Progenitor cell of endocrine pancreas (in vitro differentiated cells): ENCODE measurements at regions not wholly inside any gene's neighbourhood (a gene's known extent, or its start where the extent isn't known, plus 50 kb on each side); places are given as distances from the start of the nearest gene placed in this dataset.

Experiments
- DNase-seq: peaks from one replicate; pipeline ENCODE4 v3.0.0; 2021; ENCODE audit warnings: low spot score; ENCODE audit not compliant: unreplicated experiment
- H3K27ac Mint-ChIP-seq: 2 replicates; pipeline ENCODE4 v1.8.0; 2021; ENCODE audit warnings: mild to moderate bottlenecking, moderate library complexity, mixed read lengths
- H3K27me3 Mint-ChIP-seq: 2 replicates; pipeline ENCODE4 v1.8.0; 2021; ENCODE audit warnings: mixed read lengths
- H3K36me3 Mint-ChIP-seq: 2 replicates; pipeline ENCODE4 v1.8.0; 2022; ENCODE audit warnings: mixed read lengths; ENCODE audit not compliant: insufficient read depth
- H3K4me1 Mint-ChIP-seq: 2 replicates; pipeline ENCODE4 v1.8.0; 2021; ENCODE audit warnings: low read depth, mixed read lengths
- H3K4me3 Mint-ChIP-seq: 2 replicates; pipeline ENCODE4 v1.8.0; 2021; ENCODE audit warnings: low read depth, mild to moderate bottlenecking, moderate library complexity, mixed read lengths
- H3K9me3 Mint-ChIP-seq: 2 replicates; pipeline ENCODE4 v1.8.0; 2021; ENCODE audit warnings: low read depth, mixed read lengths
- TF ChIP-seq, protein P1 (sequence below): fragments of 200-600 bp; sonication (generic); IDR thresholded peaks from one replicate; pipeline ENCODE4 v1.5.0; 2021; ENCODE audit warnings: antibody characterized with exemption, mild to moderate bottlenecking; ENCODE audit not compliant: unreplicated experiment

DNA sequence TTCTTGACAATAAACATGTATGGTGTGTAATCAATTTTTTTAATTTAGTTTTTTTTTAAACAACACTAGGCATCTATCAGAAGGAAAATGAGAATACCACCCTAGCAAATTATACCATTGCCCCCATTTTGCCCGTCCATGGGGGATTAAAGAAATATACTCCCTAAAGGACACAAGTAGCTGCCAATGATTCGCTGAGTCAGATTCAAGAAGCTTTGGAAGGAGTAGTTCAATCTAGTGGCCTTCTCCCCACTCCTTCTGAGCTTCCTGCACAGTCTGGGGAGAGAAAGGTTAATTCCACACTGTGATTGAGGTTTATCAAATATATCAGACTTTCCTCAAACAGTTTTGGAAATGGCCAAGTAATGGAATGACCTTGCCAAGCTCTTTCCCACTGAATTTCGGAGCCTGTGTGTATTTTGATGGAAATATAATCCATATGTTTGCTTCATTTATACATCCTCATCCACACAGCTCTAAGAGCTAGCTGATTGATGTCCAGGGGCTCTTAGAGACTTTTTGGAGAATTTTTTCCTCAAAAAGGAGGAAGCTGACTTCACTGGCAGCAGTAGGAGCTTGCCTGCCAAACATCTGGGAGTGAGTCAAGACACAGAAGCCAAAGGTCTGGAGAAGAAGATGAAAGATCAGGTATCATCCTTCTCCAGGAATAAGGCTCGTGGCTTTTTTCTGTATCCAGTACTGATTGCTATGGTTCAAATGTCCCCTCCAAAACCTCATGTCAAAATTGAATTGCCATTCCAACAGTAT, 478.5 kb upstream of the PROK2 start:
- TF ChIP-seq, protein P1, sequence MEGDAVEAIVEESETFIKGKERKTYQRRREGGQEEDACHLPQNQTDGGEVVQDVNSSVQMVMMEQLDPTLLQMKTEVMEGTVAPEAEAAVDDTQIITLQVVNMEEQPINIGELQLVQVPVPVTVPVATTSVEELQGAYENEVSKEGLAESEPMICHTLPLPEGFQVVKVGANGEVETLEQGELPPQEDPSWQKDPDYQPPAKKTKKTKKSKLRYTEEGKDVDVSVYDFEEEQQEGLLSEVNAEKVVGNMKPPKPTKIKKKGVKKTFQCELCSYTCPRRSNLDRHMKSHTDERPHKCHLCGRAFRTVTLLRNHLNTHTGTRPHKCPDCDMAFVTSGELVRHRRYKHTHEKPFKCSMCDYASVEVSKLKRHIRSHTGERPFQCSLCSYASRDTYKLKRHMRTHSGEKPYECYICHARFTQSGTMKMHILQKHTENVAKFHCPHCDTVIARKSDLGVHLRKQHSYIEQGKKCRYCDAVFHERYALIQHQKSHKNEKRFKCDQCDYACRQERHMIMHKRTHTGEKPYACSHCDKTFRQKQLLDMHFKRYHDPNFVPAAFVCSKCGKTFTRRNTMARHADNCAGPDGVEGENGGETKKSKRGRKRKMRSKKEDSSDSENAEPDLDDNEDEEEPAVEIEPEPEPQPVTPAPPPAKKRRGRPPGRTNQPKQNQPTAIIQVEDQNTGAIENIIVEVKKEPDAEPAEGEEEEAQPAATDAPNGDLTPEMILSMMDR = no peak
- H3K4me3 Mint-ChIP-seq = no peak overlapping the region
- peaks cover 15% of the 10 kb centered on the region for H3K27me3 Mint-ChIP-seq

DNA sequence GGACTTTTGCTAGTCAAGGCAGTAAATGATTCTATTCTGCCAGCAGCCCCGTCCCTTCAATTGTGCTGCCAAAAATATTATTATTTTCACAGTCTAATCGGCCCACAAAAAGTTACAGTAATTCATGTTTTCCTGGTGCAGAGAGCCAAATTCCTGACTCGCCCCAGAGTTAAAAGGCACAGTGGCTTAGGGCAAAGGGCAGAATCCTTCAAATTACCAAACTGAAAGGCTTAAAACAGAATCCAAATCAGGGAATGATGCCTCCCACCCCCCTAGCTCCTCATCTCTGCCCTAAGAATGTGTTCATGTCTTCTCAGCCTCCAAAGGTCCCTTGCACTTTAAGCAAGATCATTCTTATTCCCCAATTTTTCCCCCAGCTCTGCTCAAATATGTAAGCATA, 477.8 kb upstream of the PROK2 start:
- Mint-ChIP-seq H3K36me3 (no peaks in the 10 kb centered on the region), H3K4me3 (no peak overlapping the region), H3K27ac (no peak overlapping the region), H3K27me3 (peaks cover 18% of the 10 kb centered on the region), H3K4me1 (no peaks in the 10 kb centered on the region), H3K9me3 (no peaks in the 10 kb centered on the region)
- no peak for DNase-seq
- TF ChIP-seq, protein P1 = no peak

More for the DNA sequence above, 478.5 kb upstream of the PROK2 start:
- H3K36me3 Mint-ChIP-seq = no peaks in the 10 kb centered on the region
- no peak for DNase-seq
- H3K27ac Mint-ChIP-seq = no peak overlapping the region
- H3K4me1 Mint-ChIP-seq = no peaks in the 10 kb centered on the region
- no peaks in the 10 kb centered on the region for H3K9me3 Mint-ChIP-seq

DNA sequence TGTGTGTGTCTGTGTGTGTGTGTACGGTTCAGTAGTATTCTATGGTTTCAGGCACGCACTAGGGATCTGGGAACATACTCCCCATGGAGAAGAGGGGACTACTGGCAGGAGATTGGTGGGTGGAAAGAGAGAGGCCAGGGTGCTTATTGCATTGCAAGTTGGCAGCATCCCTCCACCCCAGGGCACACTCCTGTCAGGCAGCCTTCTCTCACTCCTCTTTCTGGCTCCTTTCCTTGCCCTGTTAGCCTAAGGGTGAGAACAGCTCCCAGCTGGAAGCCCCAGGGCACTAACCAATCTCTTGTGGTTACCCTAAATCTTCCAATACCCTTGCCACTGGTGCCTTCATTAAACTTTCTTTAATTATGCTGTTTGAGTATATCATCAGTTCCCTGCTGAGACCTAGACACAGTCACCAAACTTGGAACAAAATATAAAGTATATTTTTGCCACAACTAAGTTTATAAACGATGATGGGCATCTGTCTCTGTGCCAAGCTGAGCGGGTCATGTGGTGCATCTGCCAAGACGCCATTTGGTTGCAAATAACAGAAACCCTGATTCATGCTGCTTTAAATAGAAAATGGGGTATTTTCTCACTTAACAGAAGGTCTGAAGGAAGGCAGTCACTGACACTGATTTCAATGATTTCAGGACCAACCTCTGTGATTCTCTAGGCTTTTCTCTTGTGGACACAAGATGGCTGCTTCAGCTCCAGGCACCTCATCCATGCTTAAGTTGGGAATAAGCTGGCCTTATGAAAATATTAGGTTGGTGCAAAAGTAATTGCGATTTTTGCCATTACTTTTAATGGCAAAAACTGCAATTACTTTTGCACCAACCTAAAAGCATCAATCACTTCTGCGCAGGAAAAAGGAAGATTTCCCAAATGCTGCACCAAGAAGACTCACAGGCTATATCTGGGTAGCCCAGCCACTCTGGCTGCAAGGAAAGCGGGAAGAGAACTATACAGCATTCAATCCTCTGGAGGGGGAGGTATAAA, 476.9 kb upstream of the PROK2 start:
- H3K4me1 Mint-ChIP-seq = no peaks in the 10 kb centered on the region
- peaks cover 21% of the 10 kb centered on the region for H3K27me3 Mint-ChIP-seq
- no peak overlapping the region for H3K4me3 Mint-ChIP-seq
- no peak for DNase-seq
- TF ChIP-seq, protein P1 = no peak
- H3K9me3 Mint-ChIP-seq = no peaks in the 10 kb centered on the region
- no peak overlapping the region for H3K27ac Mint-ChIP-seq
- H3K36me3 Mint-ChIP-seq = no peaks in the 10 kb centered on the region

DNA sequence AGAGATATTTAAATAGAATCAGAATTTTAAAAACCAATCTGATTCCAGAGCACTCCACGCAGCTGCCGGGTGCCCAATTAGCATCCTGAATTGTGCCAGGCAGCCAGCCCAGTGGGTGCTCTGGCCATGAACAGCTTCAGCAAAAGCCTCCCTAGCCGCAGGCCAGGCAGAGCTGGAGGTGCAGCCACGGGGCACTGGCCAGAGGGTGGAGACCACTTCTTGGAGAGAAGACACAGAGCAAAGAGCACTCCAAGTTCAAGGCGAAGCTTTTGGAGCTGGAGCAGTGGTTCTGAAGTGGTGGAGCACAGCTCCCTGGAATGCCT, 475.6 kb upstream of the PROK2 start:
- Mint-ChIP-seq H3K4me3 (no peak overlapping the region), H3K27me3 (peaks cover 21% of the 10 kb centered on the region), H3K9me3 (no peaks in the 10 kb centered on the region), H3K27ac (no peak overlapping the region), H3K36me3 (no peaks in the 10 kb centered on the region), H3K4me1 (peaks cover 5% of the 10 kb centered on the region)
- no peak for DNase-seq
- TF ChIP-seq, protein P1 = no peak

DNA sequence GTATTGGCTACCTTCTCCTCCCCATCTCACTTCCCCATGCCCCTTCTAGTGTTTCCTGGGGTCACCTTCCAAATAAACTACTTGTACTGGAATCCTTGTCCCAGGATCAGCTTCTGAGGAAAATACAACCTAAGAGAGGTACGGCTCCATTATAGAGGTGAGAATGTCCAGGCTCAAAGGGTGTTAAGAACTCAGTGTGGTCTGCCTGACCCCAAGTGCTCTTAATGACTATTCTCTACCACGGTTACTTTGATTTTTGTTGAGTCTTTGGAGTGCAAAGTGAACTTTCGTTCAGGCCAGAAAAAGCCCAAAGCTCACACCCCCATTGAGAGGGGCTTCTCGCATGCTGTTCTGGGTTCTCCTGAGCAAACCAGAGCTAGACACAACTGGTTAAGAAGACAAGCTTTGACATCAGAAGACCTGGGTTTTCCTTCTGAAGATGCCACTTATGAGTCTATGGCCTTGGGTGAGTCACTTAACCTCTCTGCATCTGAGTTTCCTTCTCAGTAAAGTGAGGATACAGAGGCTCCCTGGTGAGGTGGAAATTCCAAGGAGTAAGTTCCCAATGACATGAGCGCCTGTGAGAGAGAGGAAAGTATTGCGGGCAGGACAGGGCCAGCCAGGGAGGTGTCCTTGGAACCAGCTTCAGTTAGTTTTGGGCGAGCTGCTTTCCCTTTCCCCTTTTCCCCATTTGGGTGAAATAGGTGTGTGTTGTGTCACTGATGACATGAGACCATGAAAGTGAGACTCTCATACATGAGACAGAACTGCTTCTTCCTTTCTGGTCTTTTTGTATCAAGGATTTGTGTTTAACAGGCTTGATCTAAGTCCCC, 475.0 kb upstream of the PROK2 start:
- no peaks in the 10 kb centered on the region for H3K9me3 Mint-ChIP-seq
- DNase-seq = no peak
- H3K27me3 Mint-ChIP-seq = peaks cover 21% of the 10 kb centered on the region
- H3K27ac Mint-ChIP-seq = no peak overlapping the region
- TF ChIP-seq, protein P1 = no peak
- H3K4me3 Mint-ChIP-seq = no peak overlapping the region
- H3K36me3 Mint-ChIP-seq = no peaks in the 10 kb centered on the region
- H3K4me1 Mint-ChIP-seq = peaks cover 8% of the 10 kb centered on the region
